Lower lobe of right lung (tissue), 2 donors: ENCODE measurements at regions not wholly inside any gene's neighbourhood (a gene's known extent, or its start where the extent isn't known, plus 50 kb on each side); places are given as distances from the start of the nearest gene placed in this dataset.

Experiments used
- ATAC-seq, 2 donors: fragments of 200-7000 bp; cut with Tn5 transposase; one replicate each; pipeline ENCODE4 v1.9.1; 2020 to 2022; ENCODE audit warnings: mild to moderate bottlenecking in 2 of 2, moderate library complexity in 2 of 2
- DNase-seq: peaks from one replicate; pipeline ENCODE4 v3.0.0-alpha.2; 2020
- H3K27ac ChIP-seq: fragments of 200-600 bp; one replicate; pipeline ENCODE4 v1.8.0; 2022
- H3K27me3 ChIP-seq: fragments of 200-600 bp; one replicate; pipeline ENCODE4 v1.8.0; 2022; ENCODE audit warnings: low read depth
- H3K36me3 ChIP-seq: fragments of 200-600 bp; one replicate; pipeline ENCODE4 v1.8.0; 2022; ENCODE audit warnings: mild to moderate bottlenecking
- H3K4me1 ChIP-seq: fragments of 200-600 bp; one replicate; pipeline ENCODE4 v1.8.0; 2022
- H3K4me3 ChIP-seq: fragments of 200-600 bp; one replicate; pipeline ENCODE4 v1.8.0; 2022; ENCODE audit warnings: mild to moderate bottlenecking
- H3K9me3 ChIP-seq: fragments of 200-600 bp; one replicate; pipeline ENCODE4 v1.8.0; 2022
- intact Hi-C: fragments of 100-400 bp; cut with DNase I; formaldehyde crosslinking; loops from one replicate; pipeline ENCODE4 v1.11.0; 2022
- TF ChIP-seq, protein P1 (sequence below): fragments of 200-600 bp; IDR thresholded peaks from one replicate; pipeline ENCODE4 v1.8.0; 2022; ENCODE audit warnings: antibody characterized with exemption, mild to moderate bottlenecking
- donor health status: DM: no; HTN: yes; CAD: no; lungs with severe emphysema.

DNA sequence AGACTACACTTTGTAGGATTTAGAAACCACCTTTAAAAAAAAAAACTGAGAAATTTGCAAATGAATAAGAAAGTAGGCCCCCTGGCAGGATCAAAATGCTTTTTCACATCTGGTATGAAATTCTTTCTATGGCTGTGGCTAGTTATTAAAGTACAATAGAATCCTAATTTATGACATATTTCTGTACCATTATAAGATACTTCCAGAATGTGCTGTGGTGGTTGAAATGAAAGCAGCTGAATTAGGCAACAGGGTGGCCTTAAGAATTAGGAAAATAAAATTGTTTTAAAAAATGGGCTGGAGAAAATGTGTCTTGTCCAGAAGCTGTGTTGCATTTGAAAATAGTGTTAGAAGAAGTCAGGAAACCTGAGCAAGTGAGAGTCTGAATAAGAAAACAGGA lies 85.9 kb upstream of the PDE3A start:
- Histone ChIP-seq H3K9me3 (no peaks in the 10 kb centered on the region), H3K27ac (no peak overlapping the region), H3K4me1 (no peaks in the 10 kb centered on the region), H3K27me3 (no peaks in the 10 kb centered on the region), H3K4me3 (no peak overlapping the region), H3K36me3 (no peaks in the 10 kb centered on the region)
- ATAC-seq (no peak), DNase-seq (no peak)
- TF ChIP-seq, protein P1, sequence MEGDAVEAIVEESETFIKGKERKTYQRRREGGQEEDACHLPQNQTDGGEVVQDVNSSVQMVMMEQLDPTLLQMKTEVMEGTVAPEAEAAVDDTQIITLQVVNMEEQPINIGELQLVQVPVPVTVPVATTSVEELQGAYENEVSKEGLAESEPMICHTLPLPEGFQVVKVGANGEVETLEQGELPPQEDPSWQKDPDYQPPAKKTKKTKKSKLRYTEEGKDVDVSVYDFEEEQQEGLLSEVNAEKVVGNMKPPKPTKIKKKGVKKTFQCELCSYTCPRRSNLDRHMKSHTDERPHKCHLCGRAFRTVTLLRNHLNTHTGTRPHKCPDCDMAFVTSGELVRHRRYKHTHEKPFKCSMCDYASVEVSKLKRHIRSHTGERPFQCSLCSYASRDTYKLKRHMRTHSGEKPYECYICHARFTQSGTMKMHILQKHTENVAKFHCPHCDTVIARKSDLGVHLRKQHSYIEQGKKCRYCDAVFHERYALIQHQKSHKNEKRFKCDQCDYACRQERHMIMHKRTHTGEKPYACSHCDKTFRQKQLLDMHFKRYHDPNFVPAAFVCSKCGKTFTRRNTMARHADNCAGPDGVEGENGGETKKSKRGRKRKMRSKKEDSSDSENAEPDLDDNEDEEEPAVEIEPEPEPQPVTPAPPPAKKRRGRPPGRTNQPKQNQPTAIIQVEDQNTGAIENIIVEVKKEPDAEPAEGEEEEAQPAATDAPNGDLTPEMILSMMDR = no peak
- intact Hi-C loops = no loop called here

DNA sequence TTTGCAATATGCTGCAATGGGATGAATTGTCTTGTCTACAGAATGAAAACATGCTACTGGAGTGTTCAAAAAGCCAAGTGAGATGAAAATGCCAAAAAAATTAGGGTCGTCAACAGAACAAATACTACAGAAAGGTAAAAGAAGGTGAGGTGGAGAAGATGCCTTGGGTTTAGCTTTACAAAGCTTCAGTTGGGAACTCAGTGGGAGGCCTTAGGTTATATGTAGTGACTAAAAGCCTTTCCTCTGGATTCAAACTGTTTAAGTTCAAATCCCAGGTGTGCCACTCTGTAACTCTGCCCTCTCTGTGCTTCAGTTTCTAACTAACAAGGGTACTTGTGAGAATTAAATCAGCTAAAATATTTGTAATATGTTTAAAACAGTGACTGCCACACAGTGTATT lies 84.9 kb upstream of the PDE3A start:
- Histone ChIP-seq H3K36me3 (no peaks in the 10 kb centered on the region), H3K4me3 (no peak overlapping the region), H3K27ac (no peak overlapping the region), H3K9me3 (no peaks in the 10 kb centered on the region), H3K27me3 (no peaks in the 10 kb centered on the region), H3K4me1 (no peaks in the 10 kb centered on the region)
- ATAC-seq (no peak), DNase-seq (no peak)
- intact Hi-C loops = no loop called here
- TF ChIP-seq, protein P1 = no peak

DNA sequence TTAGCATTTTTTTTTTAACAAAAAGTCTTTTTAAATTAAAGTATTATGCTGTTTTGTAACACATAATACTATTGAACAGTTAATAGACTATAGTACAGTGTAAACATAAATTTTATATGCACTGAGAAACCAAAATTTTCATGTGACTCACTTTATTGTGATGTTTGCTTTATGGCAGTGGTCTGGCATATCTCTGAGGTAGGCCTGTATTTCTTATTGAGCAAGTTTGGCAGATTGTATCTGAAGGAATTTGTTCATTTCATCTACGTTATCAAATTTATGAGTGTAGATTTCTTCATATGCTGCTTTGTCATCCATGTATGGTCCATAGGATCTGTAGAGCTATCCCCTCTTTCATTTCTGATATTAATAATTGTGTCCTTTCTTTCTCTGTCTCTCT lies 78.8 kb upstream of the PDE3A start:
- H3K36me3 ChIP-seq = no peaks in the 10 kb centered on the region
- intact Hi-C loops = no loop called here
- DNase-seq (no peak), ATAC-seq (no peak)
- TF ChIP-seq, protein P1 = no peak
- no peaks in the 10 kb centered on the region for H3K27me3 ChIP-seq
- H3K4me3 ChIP-seq = no peak overlapping the region
- no peaks in the 10 kb centered on the region for H3K4me1 ChIP-seq
- H3K9me3 ChIP-seq = peaks cover 2% of the 10 kb centered on the region
- no peak overlapping the region for H3K27ac ChIP-seq

DNA sequence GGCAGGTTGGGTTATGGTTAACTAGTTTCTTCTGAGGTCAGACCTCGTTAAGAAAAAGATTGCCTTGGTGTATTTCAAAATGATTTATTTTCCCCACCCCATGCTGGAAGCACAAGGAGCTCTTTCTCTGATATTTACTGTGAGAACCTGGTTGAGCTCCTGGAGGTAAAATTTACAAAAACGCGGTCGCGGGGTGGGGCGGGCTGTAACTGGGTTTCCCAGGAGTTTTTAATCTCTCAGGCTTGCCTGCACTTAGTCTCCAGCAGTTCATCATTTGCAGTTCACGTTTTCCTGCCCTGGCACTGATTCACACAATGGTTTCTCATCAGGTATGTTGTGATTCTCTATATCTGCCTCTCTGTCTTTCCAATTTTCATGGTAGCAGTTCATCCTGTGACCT lies 67.9 kb upstream of the PDE3A start:
- TF ChIP-seq, protein P1 = no peak
- ATAC-seq = no peak
- intact Hi-C loops = no loop called here

DNA sequence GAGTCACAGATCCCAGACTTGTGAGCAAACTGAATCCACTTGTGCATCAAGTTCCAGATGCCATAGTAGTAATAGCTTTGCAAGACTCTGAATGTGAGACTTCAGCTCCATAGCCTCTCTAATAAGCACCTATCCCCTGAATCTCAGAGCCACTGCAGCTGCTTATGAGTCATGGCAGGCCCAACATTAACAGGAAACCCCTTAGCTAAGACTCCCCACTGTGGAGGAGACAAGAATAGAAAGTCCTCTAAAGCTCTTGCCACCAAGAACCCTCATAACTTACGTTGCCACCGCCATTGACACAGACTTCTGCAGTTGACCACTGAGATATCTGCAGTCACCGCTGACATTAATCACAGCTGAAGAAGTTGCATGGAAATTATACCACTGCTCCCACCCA lies 62.9 kb upstream of the PDE3A start:
- no peak for ATAC-seq
- H3K27me3 ChIP-seq = no peaks in the 10 kb centered on the region
- H3K27ac ChIP-seq = no peak overlapping the region
- no peaks in the 10 kb centered on the region for H3K4me1 ChIP-seq
- no peaks in the 10 kb centered on the region for H3K36me3 ChIP-seq
- DNase-seq = no peak
- TF ChIP-seq, protein P1 = no peak
- no peak overlapping the region for H3K4me3 ChIP-seq
- intact Hi-C loops = no loop called here
- peaks cover 16% of the 10 kb centered on the region for H3K9me3 ChIP-seq

More for the DNA sequence above, 67.9 kb upstream of the PDE3A start:
- Histone ChIP-seq H3K9me3 (peaks cover 7% of the 10 kb centered on the region), H3K4me3 (no peak overlapping the region), H3K36me3 (no peaks in the 10 kb centered on the region), H3K27me3 (no peaks in the 10 kb centered on the region), H3K4me1 (no peaks in the 10 kb centered on the region), H3K27ac (no peak overlapping the region)
- DNase-seq = no peak

DNA sequence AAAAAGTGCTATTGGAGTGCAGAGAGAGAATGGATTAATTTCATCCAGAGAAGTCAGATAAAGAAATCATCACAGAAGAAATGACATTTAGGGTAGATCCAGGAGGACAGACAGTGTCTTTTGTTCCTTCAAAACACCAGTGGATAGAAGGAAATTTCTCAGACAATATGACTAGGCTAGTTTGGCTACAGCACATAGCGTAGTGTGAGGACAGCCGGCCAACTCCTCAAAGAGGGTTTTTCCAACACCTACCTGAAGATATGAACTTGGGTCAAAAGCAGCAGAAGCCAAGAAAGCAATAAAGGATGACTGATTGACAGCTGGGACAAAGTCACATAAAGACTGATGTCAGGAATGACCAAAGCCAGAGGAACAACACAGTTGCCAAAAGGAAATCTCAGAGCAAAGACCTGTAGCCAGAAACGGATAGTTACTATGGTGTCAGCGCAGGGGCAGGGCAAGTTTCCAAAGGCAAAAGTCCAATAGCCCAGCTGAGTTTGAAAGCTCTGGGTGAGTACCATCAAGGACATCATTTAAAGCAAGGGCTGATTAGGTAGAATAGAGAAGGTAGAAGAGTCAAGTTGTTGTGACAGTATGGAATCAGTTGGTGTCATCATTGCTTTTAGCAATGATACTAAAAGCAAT lies 58.7 kb upstream of the PDE3A start:
- no peak overlapping the region for H3K27ac ChIP-seq
- no peaks in the 10 kb centered on the region for H3K36me3 ChIP-seq
- intact Hi-C loops = no loop called here
- DNase-seq = no peak
- peaks cover 16% of the 10 kb centered on the region for H3K9me3 ChIP-seq
- no peaks in the 10 kb centered on the region for H3K4me1 ChIP-seq
- ATAC-seq = no peak
- H3K4me3 ChIP-seq = no peak overlapping the region
- H3K27me3 ChIP-seq = no peaks in the 10 kb centered on the region
- TF ChIP-seq, protein P1 = no peak
